ENCODE measurements at regions not wholly inside any gene's neighbourhood (a gene's known extent, or its start where the extent isn't known, plus 50 kb on each side); places are given as distances from the start of the nearest gene placed in this dataset.

DNA sequence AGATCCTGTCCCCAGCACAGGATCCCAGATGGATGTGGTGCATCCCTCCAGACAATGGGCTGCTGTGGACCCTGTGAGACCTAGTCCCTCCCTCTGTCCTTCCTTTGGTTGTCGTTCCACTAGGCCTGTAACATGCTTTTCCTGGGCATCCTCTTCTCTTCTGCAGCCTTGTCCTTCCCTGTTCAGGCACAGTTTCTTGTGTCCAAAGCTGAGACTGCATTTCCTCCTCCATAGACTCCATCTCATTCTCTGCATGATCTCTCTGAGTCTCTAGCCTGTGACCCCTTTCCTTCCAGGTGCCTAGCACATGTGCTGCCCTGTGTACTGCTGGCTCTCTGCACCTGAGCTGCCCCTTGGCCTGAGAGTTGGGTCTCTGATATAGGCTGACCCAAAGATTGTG is 293.5 kb upstream of the IGFBP3 start:
- TF ChIP-seq, protein P1, sequence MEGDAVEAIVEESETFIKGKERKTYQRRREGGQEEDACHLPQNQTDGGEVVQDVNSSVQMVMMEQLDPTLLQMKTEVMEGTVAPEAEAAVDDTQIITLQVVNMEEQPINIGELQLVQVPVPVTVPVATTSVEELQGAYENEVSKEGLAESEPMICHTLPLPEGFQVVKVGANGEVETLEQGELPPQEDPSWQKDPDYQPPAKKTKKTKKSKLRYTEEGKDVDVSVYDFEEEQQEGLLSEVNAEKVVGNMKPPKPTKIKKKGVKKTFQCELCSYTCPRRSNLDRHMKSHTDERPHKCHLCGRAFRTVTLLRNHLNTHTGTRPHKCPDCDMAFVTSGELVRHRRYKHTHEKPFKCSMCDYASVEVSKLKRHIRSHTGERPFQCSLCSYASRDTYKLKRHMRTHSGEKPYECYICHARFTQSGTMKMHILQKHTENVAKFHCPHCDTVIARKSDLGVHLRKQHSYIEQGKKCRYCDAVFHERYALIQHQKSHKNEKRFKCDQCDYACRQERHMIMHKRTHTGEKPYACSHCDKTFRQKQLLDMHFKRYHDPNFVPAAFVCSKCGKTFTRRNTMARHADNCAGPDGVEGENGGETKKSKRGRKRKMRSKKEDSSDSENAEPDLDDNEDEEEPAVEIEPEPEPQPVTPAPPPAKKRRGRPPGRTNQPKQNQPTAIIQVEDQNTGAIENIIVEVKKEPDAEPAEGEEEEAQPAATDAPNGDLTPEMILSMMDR (IDR thresholded peaks at IDR 0.05) = no peak
- no peaks in the 10 kb centered on the region for H3K27me3 ChIP-seq
- no peak overlapping the region for H3K4me3 ChIP-seq
- H3K4me1 ChIP-seq = no peaks in the 10 kb centered on the region
- H3K9me3 ChIP-seq = no peaks in the 10 kb centered on the region
- no peak for DNase-seq (ENCODE audit: low spot score in 2 of 2)
- intact Hi-C loops (cut with DNase I) = no loop called here
- no peak overlapping the region for H3K27ac ChIP-seq
- no peaks in the 10 kb centered on the region for H3K36me3 ChIP-seq

DNA sequence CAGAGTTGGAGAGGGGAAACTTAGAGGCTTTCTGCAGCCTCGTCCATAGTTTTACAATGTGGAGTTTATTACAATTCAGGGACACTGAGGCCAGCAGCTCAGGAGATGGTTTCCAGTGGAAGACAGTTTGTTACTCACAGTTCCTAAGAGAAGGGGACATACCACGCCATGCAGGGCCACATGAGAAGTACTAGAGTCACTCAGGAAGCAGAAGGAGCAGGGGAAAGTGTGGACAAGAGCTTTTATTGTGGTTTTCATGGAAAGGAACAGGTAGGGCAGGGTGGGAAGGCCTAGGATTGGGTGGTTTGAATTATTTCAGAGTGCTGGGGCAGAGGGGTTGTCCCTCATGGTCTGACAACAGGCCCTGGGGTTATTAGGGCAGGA is 292.1 kb upstream of the IGFBP3 start:
- no peak for DNase-seq (ENCODE audit: low spot score in 2 of 2)
- no peaks in the 10 kb centered on the region for H3K27me3 ChIP-seq
- intact Hi-C loops (cut with DNase I) = no loop called here
- no peaks in the 10 kb centered on the region for H3K4me1 ChIP-seq
- no peak overlapping the region for H3K27ac ChIP-seq
- TF ChIP-seq, protein P1 (IDR thresholded peaks at IDR 0.05) = no peak
- H3K9me3 ChIP-seq = no peaks in the 10 kb centered on the region
- H3K36me3 ChIP-seq = no peaks in the 10 kb centered on the region
- no peak overlapping the region for H3K4me3 ChIP-seq

DNA sequence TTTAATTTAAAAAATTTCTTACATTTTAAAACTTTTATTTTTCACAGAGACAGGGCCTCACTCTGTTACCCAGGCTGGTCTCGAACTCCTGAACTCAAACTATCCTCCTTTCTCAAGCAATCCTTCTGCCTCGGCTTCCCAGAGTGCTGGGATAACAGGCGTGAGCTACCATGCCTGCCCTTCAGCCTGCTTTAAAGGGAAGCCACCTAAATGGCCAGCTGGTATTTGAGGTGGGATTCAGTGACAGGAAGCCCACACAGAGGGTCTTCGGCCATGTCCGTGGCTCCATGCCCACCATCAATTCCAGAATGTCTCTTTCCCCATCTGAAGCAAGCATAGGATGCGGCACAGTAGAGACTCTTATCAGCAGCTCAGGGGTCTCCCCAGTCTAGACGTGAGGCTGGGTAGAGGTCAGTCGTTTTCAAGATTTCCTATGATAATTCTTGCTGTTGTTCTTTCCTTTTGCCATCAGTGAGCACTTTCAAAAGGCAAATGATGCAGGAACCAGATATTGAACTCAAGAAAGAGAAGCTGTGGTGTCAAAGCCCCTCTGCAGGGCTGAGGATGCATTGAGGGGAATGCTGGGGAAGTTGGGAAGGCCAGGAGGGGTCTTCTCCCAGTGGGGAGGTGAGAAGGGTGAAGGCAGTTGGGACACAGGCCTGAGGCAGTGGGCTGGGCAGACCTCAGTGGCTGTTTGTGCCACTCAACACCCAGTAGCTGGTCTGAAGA is 291.5 kb upstream of the IGFBP3 start:
- DNase-seq (ENCODE audit: low spot score in 2 of 2) = no peak
- H3K27me3 ChIP-seq = no peaks in the 10 kb centered on the region
- H3K4me3 ChIP-seq = no peak overlapping the region
- H3K36me3 ChIP-seq = no peaks in the 10 kb centered on the region
- no peak overlapping the region for H3K27ac ChIP-seq
- TF ChIP-seq, protein P1 (IDR thresholded peaks at IDR 0.05) = no peak
- no peaks in the 10 kb centered on the region for H3K4me1 ChIP-seq
- no peaks in the 10 kb centered on the region for H3K9me3 ChIP-seq
- intact Hi-C loops (cut with DNase I) = no loop called here

DNA sequence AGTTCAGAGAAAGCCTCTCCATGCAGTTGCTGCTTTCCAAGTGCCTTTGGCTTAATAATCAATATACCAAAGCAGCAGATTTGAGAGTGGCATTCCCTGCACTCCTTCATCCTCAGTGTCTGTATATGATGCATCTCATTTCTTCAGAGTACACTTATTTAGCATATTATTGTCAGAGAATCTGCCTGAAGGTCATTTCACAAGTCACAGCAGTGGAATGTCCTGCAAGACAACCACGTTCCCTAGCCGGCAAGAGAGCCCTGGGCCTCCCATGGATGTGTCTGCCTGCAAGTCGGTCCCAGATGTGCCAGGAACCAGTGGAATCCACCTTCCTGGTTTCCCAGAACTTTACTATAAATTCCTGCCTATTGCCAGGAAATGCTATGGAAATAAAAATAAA is 289.4 kb upstream of the IGFBP3 start:
- DNase-seq (ENCODE audit: low spot score in 2 of 2) = no peak
- Histone ChIP-seq H3K27me3 (no peaks in the 10 kb centered on the region), H3K36me3 (no peaks in the 10 kb centered on the region), H3K4me3 (no peak overlapping the region), H3K27ac (no peak overlapping the region), H3K9me3 (no peaks in the 10 kb centered on the region), H3K4me1 (no peaks in the 10 kb centered on the region)
- TF ChIP-seq, protein P1 (IDR thresholded peaks at IDR 0.05) = no peak
- intact Hi-C loops (cut with DNase I) = no loop called here

DNA sequence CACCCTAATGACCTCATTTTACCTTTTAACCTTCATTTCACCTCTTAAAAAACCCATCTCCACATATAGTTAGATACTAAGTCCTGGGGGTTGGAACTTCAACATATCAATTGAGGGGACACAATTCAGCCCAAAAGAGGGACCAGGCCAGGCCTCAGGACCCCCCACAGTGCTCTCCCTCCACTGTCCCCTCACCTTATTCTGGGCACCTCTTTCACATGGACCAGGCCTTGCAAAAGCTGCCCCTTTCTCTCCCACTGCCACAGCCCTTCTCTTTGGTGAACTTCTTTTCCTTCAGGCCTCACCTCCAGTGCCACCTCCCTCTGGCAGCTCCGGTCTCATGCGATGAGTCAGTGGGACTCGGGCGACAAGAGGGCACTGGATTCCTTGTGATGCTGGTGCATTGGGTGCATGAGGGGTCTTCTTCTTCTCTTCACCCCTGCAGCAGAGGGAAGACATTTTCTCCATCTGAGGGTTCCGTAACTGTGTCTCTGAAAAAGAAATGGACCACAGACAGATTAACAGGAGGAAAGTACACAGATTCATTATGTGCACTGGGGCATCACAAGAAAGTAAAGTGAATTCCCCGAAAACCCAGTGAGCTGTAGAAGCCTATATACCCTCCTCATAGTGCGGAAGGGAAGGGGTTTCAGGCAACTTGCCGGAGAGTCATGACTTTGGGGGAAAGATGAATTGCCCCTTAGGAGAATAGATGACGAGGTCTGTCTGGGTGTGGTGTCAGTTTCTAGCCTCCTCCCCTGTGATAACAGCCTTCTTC is 288.7 kb upstream of the IGFBP3 start:
- TF ChIP-seq, protein P1 (IDR thresholded peaks at IDR 0.05) = no peak
- intact Hi-C loops (cut with DNase I) = no loop called here
- DNase-seq (ENCODE audit: low spot score in 2 of 2) = no peak

More for the DNA sequence above, 288.7 kb upstream of the IGFBP3 start:
- Histone ChIP-seq H3K27ac (no peak overlapping the region), H3K27me3 (no peaks in the 10 kb centered on the region), H3K9me3 (no peaks in the 10 kb centered on the region), H3K4me1 (no peaks in the 10 kb centered on the region), H3K4me3 (no peak overlapping the region), H3K36me3 (no peaks in the 10 kb centered on the region)

All from ascending aorta (tissue), 2 donors.